GM12878 (cell line): ENCODE measurements at regions not wholly inside any gene's neighbourhood (a gene's known extent, or its start where the extent isn't known, plus 50 kb on each side); places are given as distances from the start of the nearest gene placed in this dataset.
"Not testable (repeated sequence)": the region's sequence is repeated elsewhere in the genome, so short reads cannot be mapped to it uniquely, and the experiment has no call there.

ENCODE experiments used
- ATAC-seq: fragments of 200-7000 bp; cut with Tn5 transposase; 3 replicates; pipeline ENCODE4 v1.9.1; 2020; ENCODE audit warnings: mild to moderate bottlenecking, moderate library complexity
- BruUV-seq: library from RNA; stranded (reverse); fragments of 400-500 nt; replicated peaks from 2 replicates; lab custom pipeline; 2021; lab: Mats Ljungman, UMichigan
- CTCF ChIA-PET: fragments of 300-600 bp; sonication (Branson Sonifier 250); formaldehyde crosslinking; extraction: SDS; loops from one replicate; lab custom pipeline; 2021; ENCODE audit warnings: inconsistent platforms; lab: Yijun Ruan, JAX
- POLR2A ChIA-PET: fragments of 350-600 bp; formaldehyde crosslinking; extraction: SDS; loops from one replicate; lab custom pipeline; 2021; ENCODE audit warnings: inconsistent platforms; lab: Charles Lee
- RAD21 ChIA-PET: fragments of 300-600 bp; sonication (Branson Sonifier 250); formaldehyde crosslinking; loops from one replicate; lab custom pipeline; 2023; ENCODE audit warnings: antibody characterized with exemption; ENCODE audit not compliant: unreplicated experiment; lab: Charles Lee
- SMC1A ChIA-PET: fragments of 300-600 bp; sonication (Branson Sonifier 250); formaldehyde crosslinking; loops from one replicate; lab custom pipeline; 2023; ENCODE audit not compliant: unreplicated experiment, uncharacterized antibody; lab: Charles Lee
- DNase-seq: peaks from one replicate; pipeline ENCODE4 v3.0.0-alpha.2; 2011; ENCODE audit warnings: low read depth, low spot score
- FAIRE-seq: peaks from 3 replicates; lab custom pipeline; 2011; peaks lifted over from hg19 to GRCh38; lab: Jason Lieb, UNC
- H2AFZ ChIP-seq: 2 replicates; pipeline ENCODE4 v1.6.0; 2011; ENCODE audit warnings: low read depth, low read length, control low read depth; ENCODE audit not compliant: control insufficient read depth
- H3K27ac ChIP-seq: 2 replicates; pipeline ENCODE4 v1.5.1; 2011; ENCODE audit warnings: control low read depth; ENCODE audit not compliant: control insufficient read depth, insufficient read depth
- H3K27me3 ChIP-seq, 2 experiments: replicated peaks in 1 of 2; 2 replicates each; pipeline versions ENCODE4 v1.6.0 to v1.6.1; 2011; ENCODE audit warnings: low read length in 1 of 2; ENCODE audit not compliant: control insufficient read depth in 2 of 2, insufficient read depth in 2 of 2
- H3K36me3 ChIP-seq, 2 experiments: 2 replicates each; pipeline ENCODE4 v1.5.1; 2011; ENCODE audit warnings: low read length in 1 of 2; ENCODE audit not compliant: control insufficient read depth in 2 of 2, insufficient read depth in 2 of 2
- H3K4me1 ChIP-seq: 2 replicates; pipeline ENCODE4 v1.6.1; 2011; ENCODE audit warnings: mild to moderate bottlenecking, low read length, moderate library complexity, mixed read lengths; ENCODE audit not compliant: control insufficient read depth, insufficient read depth
- H3K4me2 ChIP-seq: 2 replicates; pipeline ENCODE4 v1.6.0; 2011; ENCODE audit warnings: control low read depth; ENCODE audit not compliant: control insufficient read depth, insufficient read depth
- H3K4me3 ChIP-seq: fragments of 200-600 bp; sonication (generic); 2 replicates; pipeline ENCODE4 v1.5.1; 2016
- H3K79me2 ChIP-seq: 2 replicates; pipeline ENCODE4 v1.6.0; 2011; ENCODE audit warnings: low read length; ENCODE audit not compliant: control insufficient read depth, insufficient read depth
- H3K9ac ChIP-seq: 2 replicates; pipeline ENCODE4 v1.8.0; 2011; ENCODE audit warnings: low read length, control low read depth, mixed read lengths; ENCODE audit not compliant: control insufficient read depth, insufficient read depth
- H3K9me3 ChIP-seq: replicated peaks from 3 replicates; pipeline ENCODE4 v1.5.1; 2011; ENCODE audit warnings: mild to moderate bottlenecking, low read length; ENCODE audit not compliant: control insufficient read depth, insufficient read depth
- H4K20me1 ChIP-seq: 2 replicates; pipeline ENCODE4 v1.6.0; 2011; ENCODE audit not compliant: control insufficient read depth, insufficient read depth
- ASH2L ChIP-seq: fragments of 300-600, 200-600 bp; sonication (generic); IDR thresholded peaks from 2 replicates; pipeline ENCODE4 v1.6.1; 2017; ENCODE audit warnings: low read depth, mild to moderate bottlenecking, borderline replicate concordance
- BCL11A ChIP-seq: IDR thresholded peaks from 2 replicates; pipeline ENCODE4 v1.6.1; 2011; ENCODE audit warnings: low read depth, low read length
- CHD1 ChIP-seq: IDR thresholded peaks from 2 replicates; pipeline ENCODE4 v1.6.1; 2012; ENCODE audit warnings: low read depth, low read length, improper control_type of control experiment
- FOS ChIP-seq: IDR thresholded peaks from 3 replicates; pipeline ENCODE4 v1.6.1; 2011; ENCODE audit warnings: borderline replicate concordance; ENCODE audit not compliant: insufficient read length; ENCODE audit errors: extremely low read depth
- GATAD2B ChIP-seq: fragments of 450-650 bp; conservative IDR thresholded peaks from 2 replicates; pipeline ENCODE4 v1.6.1; 2017; ENCODE audit warnings: low read depth, mild to moderate bottlenecking, moderate library complexity
- MXI1 ChIP-seq: fragments of 150-350 bp; IDR thresholded peaks from 2 replicates; pipeline ENCODE4 v1.6.1; 2011; ENCODE audit warnings: low read depth, mild to moderate bottlenecking, inconsistent platforms, low read length, improper control_type of control experiment
- MYB ChIP-seq: fragments of 150-350 bp; IDR thresholded peaks from 2 replicates; pipeline ENCODE4 v1.6.1; 2014; ENCODE audit warnings: mild to moderate bottlenecking, low read depth, low read length, borderline replicate concordance
- POU2F2 ChIP-seq: IDR thresholded peaks from 3 replicates; pipeline ENCODE4 v1.6.1; 2011; ENCODE audit warnings: low read depth, mild to moderate bottlenecking, low read length, borderline replicate concordance
- RAD21 ChIP-seq: IDR thresholded peaks from 2 replicates; pipeline ENCODE4 v1.6.1; 2011; ENCODE audit warnings: mild to moderate bottlenecking, low read depth, low read length, moderate library complexity; ENCODE audit not compliant: insufficient read depth
- RB1 ChIP-seq: fragments of 450-650 bp; formaldehyde crosslinking; IDR thresholded peaks from 2 replicates; pipeline ENCODE4 v1.6.1; 2017; ENCODE audit warnings: mild to moderate bottlenecking, borderline replicate concordance
- SPI1 ChIP-seq: IDR thresholded peaks from 2 replicates; pipeline ENCODE4 v1.6.1; 2011; ENCODE audit warnings: low read depth, mild to moderate bottlenecking, low read length, moderate library complexity, borderline replicate concordance; ENCODE audit not compliant: insufficient read depth
- SREBF1 ChIP-seq: IDR thresholded peaks from 2 replicates; pipeline ENCODE4 v1.6.1; 2012; ENCODE audit warnings: mild to moderate bottlenecking, low read length
- SREBF2 ChIP-seq: IDR thresholded peaks from 2 replicates; pipeline ENCODE4 v1.6.1; 2012; ENCODE audit warnings: mild to moderate bottlenecking, low read length
- TAF1 ChIP-seq: IDR thresholded peaks from 2 replicates; pipeline ENCODE4 v1.6.1; 2011; ENCODE audit warnings: mild to moderate bottlenecking, low read depth, low read length, borderline replicate concordance
- ZNF24 ChIP-seq: fragments of 450-650 bp; IDR thresholded peaks from 2 replicates; pipeline ENCODE4 v1.6.1; 2017; ENCODE audit warnings: antibody characterized with exemption, mild to moderate bottlenecking
- ZNF274 ChIP-seq: IDR thresholded peaks from one replicate; pipeline ENCODE4 v1.8.0; 2011; ENCODE audit not compliant: insufficient read length, insufficient read depth
- WGBS: methylation state at CpG from one replicate; pipeline ENCODE4 v1.1.6; 2016; ENCODE audit warnings: low lambda C conversion rate; ENCODE audit not compliant: insufficient replicate concordance, insufficient coverage; ENCODE audit errors: missing lambda C conversion rate; 5-methylcytosine and 5-hydroxymethylcytosine counted together
- in situ Hi-C: fragments of 300-500 bp; cut with MboI; formaldehyde crosslinking; loops from 9 replicates; pipeline ENCODE4 v1.14.3; 2018; ENCODE audit warnings: mixed read lengths
- intact Hi-C: fragments of 100-400 bp; cut with micrococcal nuclease; formaldehyde crosslinking; loops from one replicate; pipeline ENCODE4 v1.14.2; 2022; ENCODE audit not compliant: unreplicated experiment

GRCh38 chr5:18466731-18467130, 832.5 kb downstream of the TAF11L14 start (continued):
- TF ChIP-seq SREBF1 = no peak

- in situ Hi-C loops, BruUV-seq, H3K9ac ChIP-seq, H3K36me3 ChIP-seq, POLR2A ChIA-PET, H3K27ac ChIP-seq, H3K9me3 ChIP-seq, H3K27me3 ChIP-seq, DNase-seq, H3K4me1 ChIP-seq, FAIRE-seq, H3K4me3 ChIP-seq, RAD21 ChIA-PET, H3K79me2 ChIP-seq, SMC1A ChIA-PET, intact Hi-C loops, H3K4me2 ChIP-seq, H4K20me1 ChIP-seq, ATAC-seq, CTCF ChIA-PET, H2AFZ ChIP-seq: not testable (repeated sequence)
- 48% methylated on average over 9 of the region's 15 CpGs for WGBS
Observed at GRCh38 chr5:18471791-18472190, 837.5 kb downstream of the TAF11L14 start.

DNA sequence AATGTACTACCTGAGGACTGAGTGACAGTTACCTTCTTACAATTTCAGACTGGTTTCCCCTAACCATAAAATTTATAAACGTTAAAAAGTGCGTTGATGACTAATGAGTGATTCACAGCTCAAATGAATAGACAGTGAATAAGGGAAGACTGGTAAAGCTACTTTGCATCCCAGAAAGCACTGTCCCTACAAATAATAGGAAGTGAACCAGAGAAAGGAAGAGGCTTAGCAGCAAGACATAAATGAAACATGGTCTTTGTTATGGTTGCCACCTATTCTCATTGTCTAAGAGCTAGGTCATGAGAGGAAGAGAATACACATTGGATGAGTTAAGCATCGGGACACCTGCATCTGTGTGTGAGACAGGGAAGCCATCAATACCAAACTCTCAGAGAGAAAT, 849.2 kb downstream of the TAF11L14 start:
- ChIA-PET RAD21 (no interaction called here), POLR2A (no interaction called here), CTCF (interaction anchor here (0.8 kb wide), 1 partner anchor 216 kb away, joined by 3 read pairs; no protein-coding TSS in a partner anchor), SMC1A (interaction anchor here (1.0 to 1.2 kb wide), 2 partner anchors 17 to 21 kb away, joined by 3 read pairs; no protein-coding TSS in a partner anchor)
- Histone ChIP-seq H3K36me3 (no peaks in the 10 kb centered on the region), H3K9ac (no peak overlapping the region), H3K4me2 (no peak overlapping the region), H3K27me3 (no peaks in the 10 kb centered on the region), H3K9me3 (no peaks in the 10 kb centered on the region), H2AFZ (no peak overlapping the region), H3K4me3 (no peak overlapping the region), H3K79me2 (no peaks in the 10 kb centered on the region), H3K4me1 (no peaks in the 10 kb centered on the region), H3K27ac (no peak overlapping the region), H4K20me1 (no peaks in the 10 kb centered on the region)
- FAIRE-seq = no peak
- intact Hi-C loops = no loop called here
- in situ Hi-C loops = no loop called here
- ATAC-seq = no peak
- DNase-seq = no peak
- TF ChIP-seq BCL11A = no peak
- no peak for TF ChIP-seq ASH2L
- TF ChIP-seq SPI1 = no peak
- no peak for TF ChIP-seq CHD1
- TF ChIP-seq SREBF2 = no peak
- TF ChIP-seq POU2F2 = no peak
- no peak for TF ChIP-seq MXI1
- no peak for TF ChIP-seq FOS
- TF ChIP-seq GATAD2B = no peak
- TF ChIP-seq RB1 = no peak
- TF ChIP-seq ZNF274 = no peak
- no peak for TF ChIP-seq MYB
- no peak for TF ChIP-seq TAF1
- no peak for TF ChIP-seq ZNF24
- TF ChIP-seq RAD21 = no peak
- 1% methylated on average over 3 of the region's 3 CpGs for WGBS
- BruUV-seq = no TSS peak
